ENCODE measurements at regions not wholly inside any gene's neighbourhood (a gene's known extent, or its start where the extent isn't known, plus 50 kb on each side); places are given as distances from the start of the nearest gene placed in this dataset.

- no peak for TF ChIP-seq CTCF (IDR thresholded peaks at IDR 0.05)
- H3K4me3 ChIP-seq = no peak overlapping the region
- H3K4me1 ChIP-seq = no peaks in the 10 kb centered on the region
- no peak for DNase-seq (ENCODE audit: low spot score)
- no peaks in the 10 kb centered on the region for H3K9me3 ChIP-seq
- H3K27me3 ChIP-seq = no peaks in the 10 kb centered on the region
- H3K36me3 ChIP-seq = no peaks in the 10 kb centered on the region
- no peak overlapping the region for H3K27ac ChIP-seq
Observed at GRCh38 chr15:25969886-25970285, 106.8 kb upstream of the ATP10A start.

GRCh38 chr15:25967116-25967515, 104.0 kb upstream of the ATP10A start:
- Histone ChIP-seq H3K9me3 (peaks cover 0 to 5% of the 10 kb centered on the region in 2 donors), H3K4me1 (no peaks in the 10 kb centered on the region), H3K36me3 (no peaks in the 10 kb centered on the region), H3K4me3 (no peak overlapping the region), H3K27me3 (no peaks in the 10 kb centered on the region), H3K27ac (no peak overlapping the region)
- no peak for DNase-seq (ENCODE audit: low spot score)
- no peak for TF ChIP-seq CTCF (IDR thresholded peaks at IDR 0.05)

GRCh38 chr15:25965326-25965725, 102.2 kb upstream of the ATP10A start:
- no peak overlapping the region for H3K27ac ChIP-seq
- TF ChIP-seq CTCF (IDR thresholded peaks at IDR 0.05) = no peak
- DNase-seq (ENCODE audit: low spot score) = no peak
- no peaks in the 10 kb centered on the region for H3K4me1 ChIP-seq
- no peaks in the 10 kb centered on the region for H3K27me3 ChIP-seq
- H3K4me3 ChIP-seq = no peak overlapping the region
- H3K9me3 ChIP-seq = peaks cover 0 to 5% of the 10 kb centered on the region in 2 donors
- H3K36me3 ChIP-seq = no peaks in the 10 kb centered on the region

GRCh38 chr15:25960273-25960672, 97.1 kb upstream of the ATP10A start:
- no peak overlapping the region for H3K4me3 ChIP-seq

GRCh38 chr15:25959100-25959499, 96.0 kb upstream of the ATP10A start:
- no peak overlapping the region for H3K27ac ChIP-seq
- no peaks in the 10 kb centered on the region for H3K4me1 ChIP-seq
- no peak for TF ChIP-seq CTCF (IDR thresholded peaks at IDR 0.05)
- no peaks in the 10 kb centered on the region for H3K36me3 ChIP-seq
- H3K4me3 ChIP-seq = no peak overlapping the region
- no peaks in the 10 kb centered on the region for H3K27me3 ChIP-seq
- peaks cover 0 to 11% of the 10 kb centered on the region in 2 donors for H3K9me3 ChIP-seq
- no peak for DNase-seq (ENCODE audit: low spot score)

More at GRCh38 chr15:25960273-25960672, 97.1 kb upstream of the ATP10A start:
- no peak for DNase-seq (ENCODE audit: low spot score)
- Histone ChIP-seq H3K36me3 (no peaks in the 10 kb centered on the region), H3K27me3 (no peaks in the 10 kb centered on the region), H3K27ac (no peak overlapping the region), H3K4me1 (no peaks in the 10 kb centered on the region), H3K9me3 (peaks cover 0 to 5% of the 10 kb centered on the region in 2 donors)
- TF ChIP-seq CTCF (IDR thresholded peaks at IDR 0.05) = no peak

GRCh38 chr15:25955628-25956027, 92.5 kb upstream of the ATP10A start:
- Histone ChIP-seq H3K9me3 (peaks cover 0 to 17% of the 10 kb centered on the region in 2 donors), H3K27ac (no peak overlapping the region), H3K4me3 (no peak overlapping the region), H3K36me3 (no peaks in the 10 kb centered on the region), H3K27me3 (no peaks in the 10 kb centered on the region), H3K4me1 (no peaks in the 10 kb centered on the region)
- no peak for TF ChIP-seq CTCF (IDR thresholded peaks at IDR 0.05)
- no peak for DNase-seq (ENCODE audit: low spot score)
